GM23338 (cell line): ENCODE measurements at regions not wholly inside any gene's neighbourhood (a gene's known extent, or its start where the extent isn't known, plus 50 kb on each side); places are given as distances from the start of the nearest gene placed in this dataset.

Experiments used
- ATAC-seq: fragments of 200-7000 bp; cut with Tn5 transposase; 3 replicates; pipeline ENCODE4 v1.9.1; 2020
- DNase-seq: peaks from one replicate; pipeline ENCODE4 v3.0.0-alpha.2; 2015; ENCODE audit warnings: low spot score
- H2AFZ ChIP-seq: fragments of 200-600 bp; sonication (generic); 2 replicates; pipeline ENCODE4 v1.8.0; 2016; ENCODE audit warnings: antibody characterized with exemption, mild to moderate bottlenecking, moderate library complexity
- H3F3A ChIP-seq: fragments of 200-600 bp; sonication (generic); replicated peaks from 2 replicates; pipeline ENCODE4 v1.8.0; 2017; ENCODE audit warnings: antibody characterized with exemption, mixed run types, low read depth
- H3K27ac ChIP-seq: fragments of 200-600 bp; sonication (generic); 2 replicates; pipeline ENCODE4 v1.6.1; 2016; ENCODE audit warnings: low read depth
- H3K27me3 ChIP-seq: fragments of 200-600 bp; sonication (generic); 2 replicates; pipeline ENCODE4 v1.8.0; 2016; ENCODE audit warnings: mild to moderate bottlenecking, mixed run types, moderate library complexity; ENCODE audit not compliant: insufficient read depth
- H3K36me3 ChIP-seq: fragments of 200-600 bp; sonication (generic); 2 replicates; pipeline ENCODE4 v1.8.0; 2016; ENCODE audit warnings: mild to moderate bottlenecking; ENCODE audit not compliant: insufficient read depth
- H3K4me1 ChIP-seq: fragments of 200-600 bp; sonication (generic); 2 replicates; pipeline ENCODE4 v1.8.0; 2016; ENCODE audit warnings: mild to moderate bottlenecking, moderate library complexity; ENCODE audit not compliant: insufficient read depth
- H3K4me2 ChIP-seq: fragments of 200-600 bp; sonication (generic); 2 replicates; pipeline ENCODE4 v1.7.1; 2017; ENCODE audit warnings: mixed run types
- H3K4me3 ChIP-seq: fragments of 200-600 bp; sonication (generic); 2 replicates; pipeline ENCODE4 v1.6.1; 2016; ENCODE audit warnings: mixed run types
- H3K79me2 ChIP-seq: fragments of 200-600 bp; sonication (generic); replicated peaks from 2 replicates; pipeline ENCODE4 v1.8.0; 2017; ENCODE audit warnings: mild to moderate bottlenecking; ENCODE audit not compliant: insufficient read depth
- H3K9me2 ChIP-seq: fragments of 200-600 bp; sonication (generic); 2 replicates; pipeline ENCODE4 v1.8.0; 2017; ENCODE audit not compliant: insufficient read depth
- H4K20me1 ChIP-seq: fragments of 200-600 bp; sonication (generic); replicated peaks from 2 replicates; pipeline ENCODE4 v1.8.0; 2017; ENCODE audit warnings: mild to moderate bottlenecking; ENCODE audit not compliant: insufficient read depth
- H3K27ac Mint-ChIP-seq: 2 replicates; pipeline ENCODE4 v1.8.0; 2020; ENCODE audit warnings: inconsistent platforms, mild to moderate bottlenecking, moderate library complexity, mixed read lengths
- H3K27me3 Mint-ChIP-seq: 3 replicates; pipeline ENCODE4 v1.8.0; 2022; ENCODE audit warnings: low read depth, mild to moderate bottlenecking, moderate library complexity, mixed read lengths, inconsistent platforms; ENCODE audit not compliant: insufficient read depth, poor library complexity
- H3K36me3 Mint-ChIP-seq: 3 replicates; pipeline ENCODE4 v1.8.0; 2021; ENCODE audit warnings: low read depth, mild to moderate bottlenecking, inconsistent platforms, moderate library complexity, mixed read lengths
- H3K4me1 Mint-ChIP-seq: 3 replicates; pipeline ENCODE4 v1.8.0; 2020; ENCODE audit warnings: mild to moderate bottlenecking, inconsistent platforms, mixed read lengths
- H3K4me3 Mint-ChIP-seq: 3 replicates; pipeline ENCODE4 v1.8.0; 2021; ENCODE audit warnings: moderate library complexity, mild to moderate bottlenecking, inconsistent platforms, mixed read lengths
- H3K9me3 Mint-ChIP-seq: 3 replicates; pipeline ENCODE4 v1.8.0; 2020; ENCODE audit warnings: moderate library complexity, mild to moderate bottlenecking, inconsistent platforms, mixed read lengths
- EZH2 ChIP-seq: fragments of 200-600 bp; sonication (generic); IDR thresholded peaks from one replicate; pipeline ENCODE4 v1.8.0; 2017; ENCODE audit warnings: antibody characterized with exemption, mild to moderate bottlenecking, low read depth; ENCODE audit not compliant: unreplicated experiment
- EZH2phosphoT487 ChIP-seq: fragments of 200-600 bp; sonication (generic); IDR thresholded peaks from one replicate; pipeline ENCODE4 v1.8.1; 2018; ENCODE audit warnings: antibody characterized with exemption; ENCODE audit not compliant: unreplicated experiment
- JUNB ChIP-seq: IDR thresholded peaks from one replicate; pipeline ENCODE4 v1.6.1; 2016; ENCODE audit warnings: antibody characterized with exemption; ENCODE audit not compliant: unreplicated experiment
- NANOG ChIP-seq: IDR thresholded peaks from 2 replicates; pipeline ENCODE4 v1.6.1; 2016; ENCODE audit warnings: antibody characterized with exemption, borderline replicate concordance
- POLR2AphosphoS5 ChIP-seq: IDR thresholded peaks from 2 replicates; pipeline ENCODE4 v1.6.1; 2016; ENCODE audit warnings: antibody characterized with exemption, low read depth
- ZNF331 ChIP-seq: fragments of 250-450 bp; sonication (Bioruptor Pico); IDR thresholded peaks from 2 replicates; pipeline ENCODE4 v1.5.0; 2020; ENCODE audit warnings: low read depth, mild to moderate bottlenecking, moderate library complexity
- ZNF462 ChIP-seq: fragments of 250-450 bp; sonication (Bioruptor Pico); IDR thresholded peaks from 2 replicates; pipeline ENCODE4 v1.5.0; 2020; ENCODE audit warnings: mild to moderate bottlenecking, moderate library complexity
- TF ChIP-seq, protein P1 (sequence below): IDR thresholded peaks from 2 replicates; pipeline ENCODE4 v1.6.1; 2016; ENCODE audit warnings: antibody characterized with exemption
- TF ChIP-seq, protein P2 (sequence below): IDR thresholded peaks from one replicate; pipeline ENCODE4 v1.6.1; 2018; ENCODE audit warnings: antibody characterized with exemption; ENCODE audit not compliant: unreplicated experiment

DNA sequence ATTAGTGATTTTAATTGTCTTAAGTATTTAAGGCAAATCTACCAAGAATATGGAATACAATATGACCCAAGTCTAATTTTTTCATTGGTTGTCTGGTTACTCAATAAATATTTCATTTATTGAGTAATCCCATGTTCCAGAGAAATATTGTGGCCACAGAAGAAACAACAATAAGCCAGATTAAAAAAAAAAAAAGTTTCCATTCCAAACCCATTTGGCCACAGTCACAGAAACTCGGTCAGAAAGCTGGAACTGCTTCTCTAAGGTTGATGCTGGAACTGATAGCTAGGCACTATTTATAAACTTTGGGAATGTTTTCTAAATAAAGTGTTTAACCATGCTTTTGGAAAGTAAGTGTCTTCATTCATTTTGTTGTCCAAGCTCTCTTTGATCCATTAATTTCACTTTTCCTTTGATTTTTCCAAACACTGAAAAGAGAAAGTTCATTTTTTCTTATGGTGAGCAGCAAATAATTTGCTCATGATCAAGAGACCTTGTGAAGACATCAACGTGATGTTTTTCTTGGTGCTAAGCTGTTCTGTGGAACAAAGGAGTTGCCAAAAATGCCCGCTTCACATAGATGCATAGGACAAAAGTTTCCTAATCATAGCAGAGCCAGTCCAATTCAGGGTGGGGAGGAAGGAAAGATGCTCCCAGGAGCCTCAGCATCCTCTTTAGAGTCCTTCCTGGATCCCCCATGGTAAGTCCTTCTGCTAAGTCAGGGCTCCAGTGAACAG is 72.1 kb upstream of the CCBE1 start:
- no peak overlapping the region for H3K4me3 ChIP-seq
- no peak overlapping the region for H3K27ac Mint-ChIP-seq
- no peaks in the 10 kb centered on the region for H3K27me3 ChIP-seq
- H3K36me3 Mint-ChIP-seq: no peaks in the 10 kb centered on the region; the same call in 2 of the 3 replicates
- H3K36me3 ChIP-seq: no peaks in the 10 kb centered on the region
- no peak overlapping the region for H3K27ac ChIP-seq
- no peak overlapping the region for H3K4me2 ChIP-seq
- no peak for DNase-seq
- H3K27me3 Mint-ChIP-seq: peaks cover 4% of the 10 kb centered on the region
- no peaks in the 10 kb centered on the region for H3F3A ChIP-seq
- no peak overlapping the region for H2AFZ ChIP-seq
- H4K20me1 ChIP-seq: no peaks in the 10 kb centered on the region
- TF ChIP-seq EZH2 (no peak), EZH2phosphoT487 (no peak), POLR2AphosphoS5 (no peak), ZNF462 (no peak), ZNF331 (CRISPR knock-in tag) (no peak), NANOG (no peak), JUNB (no peak)
- TF ChIP-seq, protein P1, sequence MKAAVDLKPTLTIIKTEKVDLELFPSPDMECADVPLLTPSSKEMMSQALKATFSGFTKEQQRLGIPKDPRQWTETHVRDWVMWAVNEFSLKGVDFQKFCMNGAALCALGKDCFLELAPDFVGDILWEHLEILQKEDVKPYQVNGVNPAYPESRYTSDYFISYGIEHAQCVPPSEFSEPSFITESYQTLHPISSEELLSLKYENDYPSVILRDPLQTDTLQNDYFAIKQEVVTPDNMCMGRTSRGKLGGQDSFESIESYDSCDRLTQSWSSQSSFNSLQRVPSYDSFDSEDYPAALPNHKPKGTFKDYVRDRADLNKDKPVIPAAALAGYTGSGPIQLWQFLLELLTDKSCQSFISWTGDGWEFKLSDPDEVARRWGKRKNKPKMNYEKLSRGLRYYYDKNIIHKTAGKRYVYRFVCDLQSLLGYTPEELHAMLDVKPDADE: no peak
- TF ChIP-seq, protein P2, sequence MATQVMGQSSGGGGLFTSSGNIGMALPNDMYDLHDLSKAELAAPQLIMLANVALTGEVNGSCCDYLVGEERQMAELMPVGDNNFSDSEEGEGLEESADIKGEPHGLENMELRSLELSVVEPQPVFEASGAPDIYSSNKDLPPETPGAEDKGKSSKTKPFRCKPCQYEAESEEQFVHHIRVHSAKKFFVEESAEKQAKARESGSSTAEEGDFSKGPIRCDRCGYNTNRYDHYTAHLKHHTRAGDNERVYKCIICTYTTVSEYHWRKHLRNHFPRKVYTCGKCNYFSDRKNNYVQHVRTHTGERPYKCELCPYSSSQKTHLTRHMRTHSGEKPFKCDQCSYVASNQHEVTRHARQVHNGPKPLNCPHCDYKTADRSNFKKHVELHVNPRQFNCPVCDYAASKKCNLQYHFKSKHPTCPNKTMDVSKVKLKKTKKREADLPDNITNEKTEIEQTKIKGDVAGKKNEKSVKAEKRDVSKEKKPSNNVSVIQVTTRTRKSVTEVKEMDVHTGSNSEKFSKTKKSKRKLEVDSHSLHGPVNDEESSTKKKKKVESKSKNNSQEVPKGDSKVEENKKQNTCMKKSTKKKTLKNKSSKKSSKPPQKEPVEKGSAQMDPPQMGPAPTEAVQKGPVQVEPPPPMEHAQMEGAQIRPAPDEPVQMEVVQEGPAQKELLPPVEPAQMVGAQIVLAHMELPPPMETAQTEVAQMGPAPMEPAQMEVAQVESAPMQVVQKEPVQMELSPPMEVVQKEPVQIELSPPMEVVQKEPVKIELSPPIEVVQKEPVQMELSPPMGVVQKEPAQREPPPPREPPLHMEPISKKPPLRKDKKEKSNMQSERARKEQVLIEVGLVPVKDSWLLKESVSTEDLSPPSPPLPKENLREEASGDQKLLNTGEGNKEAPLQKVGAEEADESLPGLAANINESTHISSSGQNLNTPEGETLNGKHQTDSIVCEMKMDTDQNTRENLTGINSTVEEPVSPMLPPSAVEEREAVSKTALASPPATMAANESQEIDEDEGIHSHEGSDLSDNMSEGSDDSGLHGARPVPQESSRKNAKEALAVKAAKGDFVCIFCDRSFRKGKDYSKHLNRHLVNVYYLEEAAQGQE: no peak
- no peaks in the 10 kb centered on the region for H3K4me1 ChIP-seq
- H3K4me1 Mint-ChIP-seq: no peaks in the 10 kb centered on the region
- ATAC-seq: no peak
- H3K79me2 ChIP-seq: no peaks in the 10 kb centered on the region
- 0 out of 2 replicates have a peak, but pooled peaks cover 3% of the 10 kb centered on the region for H3K9me2 ChIP-seq
- no peaks in the 10 kb centered on the region for H3K9me3 Mint-ChIP-seq
- H3K4me3 Mint-ChIP-seq: no peak overlapping the region
